ENCODE measurements at regions not wholly inside any gene's neighbourhood (a gene's known extent, or its start where the extent isn't known, plus 50 kb on each side); places are given as distances from the start of the nearest gene placed in this dataset.

- H3K27ac Mint-ChIP-seq, result peak overlapping the region; percentile 6
- TF ChIP-seq, protein P1, sequence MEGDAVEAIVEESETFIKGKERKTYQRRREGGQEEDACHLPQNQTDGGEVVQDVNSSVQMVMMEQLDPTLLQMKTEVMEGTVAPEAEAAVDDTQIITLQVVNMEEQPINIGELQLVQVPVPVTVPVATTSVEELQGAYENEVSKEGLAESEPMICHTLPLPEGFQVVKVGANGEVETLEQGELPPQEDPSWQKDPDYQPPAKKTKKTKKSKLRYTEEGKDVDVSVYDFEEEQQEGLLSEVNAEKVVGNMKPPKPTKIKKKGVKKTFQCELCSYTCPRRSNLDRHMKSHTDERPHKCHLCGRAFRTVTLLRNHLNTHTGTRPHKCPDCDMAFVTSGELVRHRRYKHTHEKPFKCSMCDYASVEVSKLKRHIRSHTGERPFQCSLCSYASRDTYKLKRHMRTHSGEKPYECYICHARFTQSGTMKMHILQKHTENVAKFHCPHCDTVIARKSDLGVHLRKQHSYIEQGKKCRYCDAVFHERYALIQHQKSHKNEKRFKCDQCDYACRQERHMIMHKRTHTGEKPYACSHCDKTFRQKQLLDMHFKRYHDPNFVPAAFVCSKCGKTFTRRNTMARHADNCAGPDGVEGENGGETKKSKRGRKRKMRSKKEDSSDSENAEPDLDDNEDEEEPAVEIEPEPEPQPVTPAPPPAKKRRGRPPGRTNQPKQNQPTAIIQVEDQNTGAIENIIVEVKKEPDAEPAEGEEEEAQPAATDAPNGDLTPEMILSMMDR (IDR thresholded peaks at IDR 0.05; ENCODE audit: unreplicated experiment), result no peak
- DNase-seq (ENCODE audit: low spot score, unreplicated experiment), result no peak
- H3K36me3 Mint-ChIP-seq (ENCODE audit: insufficient read depth), result no peaks in the 10 kb centered on the region
- no peak overlapping the region for H3K4me3 Mint-ChIP-seq (ENCODE audit: low read depth)
- peaks cover 6% of the 10 kb centered on the region for H3K4me1 Mint-ChIP-seq (ENCODE audit: low read depth)
- H3K27me3 Mint-ChIP-seq, result peaks cover 48% of the 10 kb centered on the region
- H3K9me3 Mint-ChIP-seq (ENCODE audit: low read depth), result peaks cover 3% of the 10 kb centered on the region
Measured at GRCh38 chr12:113546916-113547863, 75.5 kb upstream of the LHX5 start.

- Mint-ChIP-seq H3K4me3 (ENCODE audit: low read depth) (no peak overlapping the region), H3K27me3 (peaks cover 84% of the 10 kb centered on the region), H3K27ac (no peak overlapping the region), H3K36me3 (ENCODE audit: insufficient read depth) (no peaks in the 10 kb centered on the region), H3K9me3 (ENCODE audit: low read depth) (peaks cover 6% of the 10 kb centered on the region), H3K4me1 (ENCODE audit: low read depth) (peaks cover 5% of the 10 kb centered on the region)
- DNase-seq (ENCODE audit: low spot score, unreplicated experiment), result no peak
- TF ChIP-seq, protein P1 (IDR thresholded peaks at IDR 0.05; ENCODE audit: unreplicated experiment), result no peak
Measured at GRCh38 chr12:113537751-113538087, 66.0 kb upstream of the LHX5 start.

- DNase-seq (ENCODE audit: low spot score, unreplicated experiment), result no peak
- Mint-ChIP-seq H3K9me3 (ENCODE audit: low read depth) (peaks cover 6% of the 10 kb centered on the region), H3K4me1 (ENCODE audit: low read depth) (peaks cover 2% of the 10 kb centered on the region), H3K27me3 (peaks cover 85% of the 10 kb centered on the region), H3K4me3 (ENCODE audit: low read depth) (no peak overlapping the region), H3K36me3 (ENCODE audit: insufficient read depth) (no peaks in the 10 kb centered on the region), H3K27ac (no peak overlapping the region)
- TF ChIP-seq, protein P1 (IDR thresholded peaks at IDR 0.05; ENCODE audit: unreplicated experiment), result no peak
Measured at GRCh38 chr12:113537046-113537750, 65.5 kb upstream of the LHX5 start.

GRCh38 chr12:113535100-113535499 lies 63.4 kb upstream of the LHX5 start:
- peaks cover 1% of the 10 kb centered on the region for H3K4me1 Mint-ChIP-seq (ENCODE audit: low read depth)
- peaks cover 77% of the 10 kb centered on the region for H3K27me3 Mint-ChIP-seq
- H3K27ac Mint-ChIP-seq, result no peak overlapping the region
- H3K4me3 Mint-ChIP-seq (ENCODE audit: low read depth), result no peak overlapping the region
- no peak for DNase-seq (ENCODE audit: low spot score, unreplicated experiment)
- H3K9me3 Mint-ChIP-seq (ENCODE audit: low read depth), result peaks cover 6% of the 10 kb centered on the region
- TF ChIP-seq, protein P1 (IDR thresholded peaks at IDR 0.05; ENCODE audit: unreplicated experiment), result no peak
- no peaks in the 10 kb centered on the region for H3K36me3 Mint-ChIP-seq (ENCODE audit: insufficient read depth)

- no peak for DNase-seq (ENCODE audit: low spot score, unreplicated experiment)
- H3K27me3 Mint-ChIP-seq, result peaks cover 75% of the 10 kb centered on the region
- TF ChIP-seq, protein P1 (IDR thresholded peaks at IDR 0.05; ENCODE audit: unreplicated experiment), result no peak
- no peak overlapping the region for H3K27ac Mint-ChIP-seq
- peaks cover 6% of the 10 kb centered on the region for H3K9me3 Mint-ChIP-seq (ENCODE audit: low read depth)
- H3K4me1 Mint-ChIP-seq (ENCODE audit: low read depth), result peaks cover 1% of the 10 kb centered on the region
- H3K4me3 Mint-ChIP-seq (ENCODE audit: low read depth), result no peak overlapping the region
- H3K36me3 Mint-ChIP-seq (ENCODE audit: insufficient read depth), result no peaks in the 10 kb centered on the region
Measured at GRCh38 chr12:113534555-113534954, 62.9 kb upstream of the LHX5 start.
